Thyroid gland (tissue), 4 donors: ENCODE measurements at regions not wholly inside any gene's neighbourhood (a gene's known extent, or its start where the extent isn't known, plus 50 kb on each side); places are given as distances from the start of the nearest gene placed in this dataset.

Experiments
- DNase-seq, 2 donors: peaks; one replicate each; pipeline ENCODE4 v3.0.0-alpha.2; 2019
- H3K27ac ChIP-seq, 3 donors: fragments of 200-600 bp; sonication (generic); 1 replicate in 2 of 3; 2 replicates in 1 of 3; pipeline ENCODE4 v1.5.1; 2016 to 2019; ENCODE audit warnings: mild to moderate bottlenecking in 1 of 3, moderate library complexity in 1 of 3
- H3K27me3 ChIP-seq: fragments of 200-600 bp; sonication (generic); one replicate; pipeline ENCODE4 v1.5.1; 2019
- H3K36me3 ChIP-seq, 2 donors: fragments of 200-600 bp; sonication (generic); one replicate each; pipeline ENCODE4 v1.5.1; 2016 to 2019
- H3K4me1 ChIP-seq, 2 donors: fragments of 200-600 bp; sonication (generic); one replicate each; pipeline ENCODE4 v1.5.1; 2017 to 2019
- H3K4me3 ChIP-seq, 3 donors: fragments of 200-600 bp; sonication (generic); replicated peaks in 1 of 3; 1 replicate in 2 of 3; 2 replicates in 1 of 3; pipeline ENCODE4 v1.5.1; 2016; ENCODE audit warnings: mild to moderate bottlenecking in 1 of 3
- H3K9me3 ChIP-seq: fragments of 200-600 bp; sonication (generic); one replicate; pipeline ENCODE4 v1.5.1; 2017
- CTCF ChIP-seq, 6 experiments: fragments of 200-600 bp in 3 of 6; fragments of 450-650 bp in 3 of 6; sonication (generic) in 3 of 6; IDR thresholded peaks; one replicate each; pipeline ENCODE4 v1.5.1; 2016 to 2019; ENCODE audit warnings: antibody characterized with exemption in 6 of 6, mild to moderate bottlenecking in 2 of 6, inconsistent platforms in 1 of 6, moderate library complexity in 1 of 6
- POLR2A ChIP-seq, 2 donors: fragments of 450-650 bp; IDR thresholded peaks; one replicate each; pipeline ENCODE4 v1.6.1; 2017; ENCODE audit warnings: antibody characterized with exemption in 2 of 2, mild to moderate bottlenecking in 2 of 2, moderate library complexity in 1 of 2
- WGBS, 2 donors: methylation state at CpG; one replicate each; pipeline ENCODE4 v1.1.5; 2017; 5-methylcytosine and 5-hydroxymethylcytosine counted together
- intact Hi-C: fragments of 100-400 bp; cut with DNase I; formaldehyde crosslinking; loops from one replicate; pipeline ENCODE4 v1.15.1; 2023

GRCh38 chr3:72582211-72582878 is 265.9 kb downstream of the SHQ1 start:
- 46 to 53% methylated on average over 6 of the region's 6 CpGs for WGBS, 2 donors
- TF ChIP-seq POLR2A (IDR thresholded peaks at IDR 0.05) (no peak), CTCF (IDR thresholded peaks at IDR 0.05) (no peak)
- H3K9me3 ChIP-seq = no peaks in the 10 kb centered on the region
- no peaks in the 10 kb centered on the region for H3K36me3 ChIP-seq
- no peaks in the 10 kb centered on the region for H3K4me1 ChIP-seq
- DNase-seq = peak in 1 of 2 donors; percentile 7
- H3K27me3 ChIP-seq = no peaks in the 10 kb centered on the region
- H3K4me3 ChIP-seq = no peak overlapping the region
- no peak overlapping the region for H3K27ac ChIP-seq
- intact Hi-C loops = no loop called here

GRCh38 chr3:72580900-72581299 is 267.3 kb downstream of the SHQ1 start:
- Histone ChIP-seq H3K9me3 (no peaks in the 10 kb centered on the region), H3K27ac (no peak overlapping the region), H3K36me3 (no peaks in the 10 kb centered on the region), H3K4me1 (no peaks in the 10 kb centered on the region), H3K27me3 (no peaks in the 10 kb centered on the region), H3K4me3 (no peak overlapping the region)
- TF ChIP-seq CTCF (IDR thresholded peaks at IDR 0.05) (no peak), POLR2A (IDR thresholded peaks at IDR 0.05) (no peak)
- no peak for DNase-seq
- intact Hi-C loops = no loop called here
- WGBS, 2 donors = 88 to 96% methylated on average over 2 of the region's 2 CpGs

GRCh38 chr3:72580246-72580756 is 267.9 kb downstream of the SHQ1 start:
- Histone ChIP-seq H3K36me3 (no peaks in the 10 kb centered on the region), H3K9me3 (no peaks in the 10 kb centered on the region), H3K27ac (no peak overlapping the region), H3K4me1 (no peaks in the 10 kb centered on the region), H3K27me3 (no peaks in the 10 kb centered on the region), H3K4me3 (no peak overlapping the region)
- WGBS, 2 donors = 75 to 80% methylated on average over 2 to 4 of the region's 4 CpGs
- intact Hi-C loops = no loop called here
- DNase-seq = no peak
- TF ChIP-seq POLR2A (IDR thresholded peaks at IDR 0.05) (no peak), CTCF (IDR thresholded peaks at IDR 0.05) (no peak)

- no peak overlapping the region for H3K4me3 ChIP-seq
- no peak overlapping the region for H3K27ac ChIP-seq
- no peaks in the 10 kb centered on the region for H3K36me3 ChIP-seq
- WGBS, 2 donors = 92 to 93% methylated on average over 11 of the region's 11 CpGs
- no peaks in the 10 kb centered on the region for H3K4me1 ChIP-seq
- no peaks in the 10 kb centered on the region for H3K27me3 ChIP-seq
- H3K9me3 ChIP-seq = no peaks in the 10 kb centered on the region
- intact Hi-C loops = no loop called here
- DNase-seq = no peak
- TF ChIP-seq POLR2A (IDR thresholded peaks at IDR 0.05) = no peak
- no peak for TF ChIP-seq CTCF (IDR thresholded peaks at IDR 0.05)
Observed at GRCh38 chr3:72579581-72580245, 268.5 kb downstream of the SHQ1 start.

GRCh38 chr3:72579191-72579580 is 269.1 kb downstream of the SHQ1 start:
- no peaks in the 10 kb centered on the region for H3K27me3 ChIP-seq
- DNase-seq = no peak
- WGBS, 2 donors = 76% methylated on average over 3 of the region's 3 CpGs
- no peak overlapping the region for H3K4me3 ChIP-seq
- intact Hi-C loops = no loop called here
- H3K9me3 ChIP-seq = no peaks in the 10 kb centered on the region
- H3K27ac ChIP-seq = no peak overlapping the region
- TF ChIP-seq POLR2A (IDR thresholded peaks at IDR 0.05) (no peak), CTCF (IDR thresholded peaks at IDR 0.05) (no peak)
- no peaks in the 10 kb centered on the region for H3K36me3 ChIP-seq
- no peaks in the 10 kb centered on the region for H3K4me1 ChIP-seq
